HG02623 (cell line): ENCODE measurements at regions not wholly inside any gene's neighbourhood (a gene's known extent, or its start where the extent isn't known, plus 50 kb on each side); places are given as distances from the start of the nearest gene placed in this dataset.
"Not testable (repeated sequence)": the region's sequence is repeated elsewhere in the genome, so short reads cannot be mapped to it uniquely, and the experiment has no call there.

Experiments
- ATAC-seq: cut with Tn5 transposase; IDR thresholded peaks from one replicate; pipeline ENCODE4 v1.9.1; 2021; ENCODE audit warnings: moderate library complexity; ENCODE audit not compliant: unreplicated experiment

- ATAC-seq = no peak
These were observed 158.3 kb upstream of the CACNA1E start for GRCh38 chr1:181324797-181325616.

GRCh38 chr1:181325765-181326164 lies 157.6 kb upstream of the CACNA1E start:
- ATAC-seq = not testable (repeated sequence)

- ATAC-seq = no peak
These were observed 157.0 kb upstream of the CACNA1E start for GRCh38 chr1:181326348-181326747.

GRCh38 chr1:181327796-181328195 lies 155.5 kb upstream of the CACNA1E start:
- no peak for ATAC-seq

DNA sequence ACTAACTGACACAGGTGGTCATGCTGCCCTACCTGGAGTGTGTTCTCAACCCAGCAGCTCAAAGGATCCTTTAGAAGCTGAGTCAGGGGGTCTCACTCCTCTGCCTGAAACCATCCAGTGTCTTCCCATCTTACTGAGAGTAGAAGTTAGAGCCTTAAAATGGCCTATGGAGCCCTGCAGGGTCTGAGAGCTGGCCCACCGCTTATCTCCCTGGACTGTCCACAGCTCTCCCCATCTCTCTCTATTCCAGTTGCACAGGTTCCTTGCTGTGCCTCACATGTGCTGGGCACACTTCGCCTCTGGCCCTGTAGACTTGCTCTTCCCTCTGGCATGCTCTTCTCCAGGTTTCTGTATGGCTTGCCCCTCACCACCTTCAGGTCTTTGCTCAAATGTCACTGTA lies 148.6 kb upstream of the CACNA1E start:
- ATAC-seq = no peak

DNA sequence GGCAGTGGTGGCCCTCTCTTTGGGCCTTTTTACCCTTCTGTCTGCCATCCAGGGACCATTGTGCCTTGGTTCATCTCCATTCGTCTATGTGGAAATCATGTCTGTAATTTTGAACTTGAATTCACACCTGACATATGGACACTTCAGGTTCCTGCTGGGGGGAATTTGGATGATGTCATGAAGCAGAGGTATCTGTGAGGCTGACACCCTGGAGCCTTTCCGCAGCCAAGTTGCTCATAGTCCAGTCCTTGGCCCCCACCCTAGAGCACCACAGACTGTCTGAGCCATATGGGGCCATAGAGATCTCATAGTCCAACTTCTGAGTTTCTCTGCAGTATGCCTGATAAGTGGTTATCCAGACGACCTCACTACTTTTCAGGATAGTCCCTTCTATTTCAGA lies 147.7 kb upstream of the CACNA1E start:
- no peak for ATAC-seq

GRCh38 chr1:181341026-181341632 lies 142.2 kb upstream of the CACNA1E start:
- ATAC-seq = no peak

DNA sequence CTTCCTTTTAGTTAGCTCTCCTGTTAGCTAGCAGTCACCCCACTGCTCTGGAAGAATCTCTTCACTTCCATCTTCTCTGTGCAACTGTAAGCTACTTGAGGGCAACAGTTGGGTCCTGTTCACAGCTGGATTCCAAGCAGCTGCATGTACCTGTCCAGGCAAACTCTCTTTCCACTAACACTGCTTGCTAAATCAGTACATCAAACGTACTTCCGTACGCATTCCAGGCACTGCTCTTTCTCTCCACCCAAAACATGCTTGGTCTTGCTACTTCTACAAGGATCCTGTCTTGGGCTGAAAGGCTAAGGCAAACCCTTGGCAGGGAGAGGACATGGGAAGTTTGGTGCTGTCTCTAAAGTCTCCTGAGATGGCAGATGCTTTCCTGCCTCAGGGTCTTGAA lies 139.2 kb upstream of the CACNA1E start:
- no peak for ATAC-seq

DNA sequence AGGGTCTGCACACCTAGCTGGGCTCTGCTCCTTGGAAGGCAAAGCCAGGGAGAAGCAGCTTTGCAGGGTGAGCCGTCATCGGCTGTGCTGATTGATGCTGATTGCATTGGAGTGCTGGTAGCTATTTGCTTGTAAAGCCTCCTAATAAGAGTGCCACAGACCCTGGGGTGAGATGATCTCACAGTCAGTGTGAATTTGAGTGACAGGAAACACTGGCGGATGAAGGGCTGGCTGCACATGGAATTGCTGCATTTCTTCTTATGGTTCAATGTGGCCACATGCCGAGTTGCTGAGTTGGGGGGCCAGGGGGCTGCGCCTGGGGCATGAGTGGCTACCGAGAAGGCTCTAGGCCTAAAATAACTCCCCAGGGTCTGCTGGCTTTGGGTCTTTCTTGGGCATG lies 138.2 kb upstream of the CACNA1E start:
- no peak for ATAC-seq

- ATAC-seq = no peak
These were observed 135.6 kb upstream of the CACNA1E start for GRCh38 chr1:181347495-181348390.

- ATAC-seq = no peak
These were observed 133.8 kb upstream of the CACNA1E start for GRCh38 chr1:181349512-181349911.

- ATAC-seq = no peak
These were observed 133.2 kb upstream of the CACNA1E start for GRCh38 chr1:181350131-181350530.

GRCh38 chr1:181351740-181352139 lies 131.6 kb upstream of the CACNA1E start:
- ATAC-seq = no peak

DNA sequence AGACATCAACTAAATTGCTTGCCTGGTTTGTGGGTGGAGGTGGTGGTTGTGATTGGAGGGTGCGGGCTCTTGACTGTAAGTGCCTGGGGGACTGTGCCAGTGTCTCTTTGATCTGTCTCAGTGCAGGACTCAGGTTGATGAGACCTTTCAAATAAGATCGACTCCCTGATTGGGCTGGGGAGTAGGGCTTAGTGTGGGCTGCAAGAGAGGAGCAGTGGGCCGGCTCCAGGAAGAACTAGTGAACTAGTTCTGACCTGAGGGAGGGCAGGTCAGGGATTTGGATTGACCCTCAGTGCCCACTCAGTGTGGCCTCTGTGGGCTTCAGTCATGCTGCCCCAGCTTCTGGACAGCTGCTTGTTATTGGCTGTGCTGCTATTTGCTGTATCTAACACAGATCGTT lies 130.6 kb upstream of the CACNA1E start:
- ATAC-seq = no peak

- no peak for ATAC-seq
These were observed 129.8 kb upstream of the CACNA1E start for GRCh38 chr1:181353526-181353925.

DNA sequence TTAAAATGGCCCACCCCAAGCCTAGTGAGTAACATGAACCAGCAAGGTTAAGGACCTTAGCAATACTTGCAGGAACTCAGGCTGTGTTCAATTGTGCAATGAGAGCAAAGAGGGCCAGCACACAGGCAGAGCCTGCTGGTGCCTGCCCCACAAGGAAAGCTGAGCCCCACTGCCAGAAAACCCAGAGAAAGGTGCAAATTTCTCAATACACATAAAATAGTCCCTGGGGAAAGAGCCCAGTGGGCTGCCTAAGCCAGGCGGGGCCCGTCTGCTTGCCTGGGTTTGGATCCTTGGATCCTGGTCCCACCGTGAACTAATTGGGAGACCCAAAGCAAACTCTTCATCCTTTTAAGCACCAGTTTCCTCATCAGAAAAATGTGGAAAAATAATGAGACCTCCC lies 128.5 kb upstream of the CACNA1E start:
- no peak for ATAC-seq

GRCh38 chr1:181356505-181357340 lies 126.6 kb upstream of the CACNA1E start:
- ATAC-seq = no peak

GRCh38 chr1:181359012-181359411 lies 124.3 kb upstream of the CACNA1E start:
- no peak for ATAC-seq

DNA sequence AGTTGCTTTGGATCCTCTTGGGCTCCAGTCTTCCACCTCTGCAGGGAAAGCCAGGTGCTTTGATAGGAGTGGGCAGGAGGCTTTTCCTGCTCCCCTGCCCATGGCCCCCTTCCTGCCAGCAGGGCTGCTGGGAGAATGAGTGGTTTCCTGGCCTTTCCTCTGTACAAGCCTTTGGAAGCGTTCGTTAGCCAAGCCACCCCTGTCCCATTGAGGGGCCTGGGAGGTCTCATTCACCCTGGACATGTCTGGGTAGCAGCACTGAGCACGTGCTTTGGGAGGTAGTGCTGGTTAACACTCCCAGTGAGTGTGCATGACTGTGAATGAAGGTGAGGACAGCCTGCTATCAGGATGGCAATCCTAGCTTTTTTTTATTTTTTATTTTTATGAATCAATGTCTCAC lies 118.5 kb upstream of the CACNA1E start:
- no peak for ATAC-seq

DNA sequence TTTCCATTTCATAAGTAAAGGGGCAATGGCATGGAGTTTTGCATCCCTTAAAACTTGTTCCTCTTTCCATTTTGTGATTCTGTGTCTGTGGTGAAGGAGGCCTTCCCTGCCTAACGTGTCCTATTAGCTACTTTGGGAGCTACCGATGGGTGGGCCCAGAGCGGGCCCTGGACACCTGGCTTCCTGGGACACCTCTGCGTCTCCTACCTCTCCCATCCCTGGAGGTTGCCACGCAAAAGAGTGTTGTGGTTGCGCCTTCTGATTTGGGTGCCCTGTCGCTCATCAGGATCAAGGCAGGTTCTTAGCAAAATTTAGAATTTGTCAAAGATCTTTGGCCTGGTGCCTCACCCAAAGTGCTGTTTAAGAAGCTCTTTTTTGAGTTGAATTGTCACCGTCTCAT lies 116.4 kb upstream of the CACNA1E start:
- no peak for ATAC-seq

- ATAC-seq = no peak
These were observed 113.9 kb upstream of the CACNA1E start for GRCh38 chr1:181369416-181369815.
